ENCODE measurements at regions not wholly inside any gene's neighbourhood (a gene's known extent, or its start where the extent isn't known, plus 50 kb on each side); places are given as distances from the start of the nearest gene placed in this dataset.

- DNase-seq = peak; percentile 99
These were observed 60.3 kb downstream of the DACT1 start for GRCh38 chr14:58697930-58698642.

GRCh38 chr14:58699681-58700205 lies 62.0 kb downstream of the DACT1 start:
- DNase-seq = peak; percentile 55

GRCh38 chr14:58701156-58701555 lies 63.4 kb downstream of the DACT1 start:
- DNase-seq = no peak

- DNase-seq = no peak
These were observed 63.8 kb downstream of the DACT1 start for GRCh38 chr14:58701604-58702003.

GRCh38 chr14:58702441-58703160 lies 64.8 kb downstream of the DACT1 start:
- no peak for DNase-seq

- DNase-seq = no peak
These were observed 65.4 kb downstream of the DACT1 start for GRCh38 chr14:58703161-58703506.

GRCh38 chr14:58705066-58705465 lies 67.3 kb downstream of the DACT1 start:
- peak; percentile 51 for DNase-seq

GRCh38 chr14:58707949-58708348 lies 70.2 kb downstream of the DACT1 start:
- no peak for DNase-seq

GRCh38 chr14:58709949-58710348 lies 72.2 kb downstream of the DACT1 start:
- DNase-seq = no peak

GRCh38 chr14:58711382-58711781 lies 73.6 kb downstream of the DACT1 start:
- no peak for DNase-seq

- DNase-seq = no peak
These were observed 74.6 kb downstream of the DACT1 start for GRCh38 chr14:58712357-58712756.

GRCh38 chr14:58713677-58714076 lies 75.9 kb downstream of the DACT1 start:
- DNase-seq = no peak

- DNase-seq = no peak
These were observed 78.9 kb downstream of the DACT1 start for GRCh38 chr14:58716706-58717105.

GRCh38 chr14:58717211-58717610 lies 79.4 kb downstream of the DACT1 start:
- no peak for DNase-seq

- no peak for DNase-seq
These were observed 80.1 kb downstream of the DACT1 start for GRCh38 chr14:58717813-58718212.

GRCh38 chr14:58718226-58719205 lies 80.8 kb downstream of the DACT1 start:
- no peak for DNase-seq

GRCh38 chr14:58721723-58722122 lies 84.0 kb downstream of the DACT1 start:
- no peak for DNase-seq

GRCh38 chr14:58722441-58722840 lies 84.7 kb downstream of the DACT1 start:
- DNase-seq = no peak

GRCh38 chr14:58724206-58724605 lies 86.4 kb downstream of the DACT1 start:
- DNase-seq = no peak

- no peak for DNase-seq
These were observed 86.9 kb downstream of the DACT1 start for GRCh38 chr14:58724702-58725101.

GRCh38 chr14:58725226-58725625 lies 87.5 kb downstream of the DACT1 start:
- DNase-seq = no peak

- no peak for DNase-seq
These were observed 88.1 kb downstream of the DACT1 start for GRCh38 chr14:58725871-58726270.

GRCh38 chr14:58730792-58731464 lies 93.2 kb downstream of the DACT1 start:
- DNase-seq = no peak
